Cerebellar cortex (tissue), 1 donor: ENCODE measurements at regions not wholly inside any gene's neighbourhood (a gene's known extent, or its start where the extent isn't known, plus 50 kb on each side); places are given as distances from the start of the nearest gene placed in this dataset.

Experiments used
- DNase-seq: peaks from one replicate; pipeline ENCODE4 v3.0.0-alpha.2; 2015; ENCODE audit warnings: low spot score

GRCh38 chr16:64892835-64893785 lies 228.8 kb downstream of the CDH11 start:
- no peak for DNase-seq

DNA sequence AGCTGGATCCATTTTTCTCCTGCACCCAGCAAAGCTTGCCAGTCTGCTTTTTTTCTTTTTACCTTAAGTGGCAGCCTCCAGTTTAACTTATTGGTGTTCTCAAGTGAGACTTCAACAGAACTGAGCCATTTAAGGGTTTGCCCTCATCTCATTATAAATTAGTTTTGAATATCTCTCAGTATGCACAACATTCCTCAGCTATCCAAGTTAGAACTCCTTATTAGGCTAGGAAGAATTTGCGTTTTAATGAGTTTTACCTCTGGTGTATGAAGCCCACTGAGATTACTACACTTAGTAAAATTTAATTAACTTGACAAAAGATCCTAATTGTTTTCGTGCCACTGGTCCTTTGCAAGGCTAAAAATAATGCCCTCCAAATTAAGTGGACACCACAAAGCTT lies 232.4 kb downstream of the CDH11 start:
- no peak for DNase-seq

DNA sequence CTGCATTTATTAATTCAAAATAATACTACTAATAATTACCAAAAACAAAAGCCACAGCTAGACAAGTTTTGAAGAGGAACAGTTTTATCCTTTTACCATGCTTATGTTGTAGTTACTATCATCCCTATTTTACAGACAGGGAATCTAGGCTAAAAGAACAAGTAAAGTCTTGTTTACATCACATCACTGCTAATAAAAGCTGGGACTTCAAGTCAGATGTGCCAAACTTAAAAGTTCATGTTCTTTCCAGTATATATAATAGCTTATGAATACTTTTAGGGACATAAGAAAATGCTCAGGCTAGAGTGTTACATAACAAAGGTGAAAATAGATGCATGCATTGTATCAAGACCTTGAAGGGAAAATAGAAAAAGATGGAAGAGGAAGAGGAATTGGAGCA lies 234.2 kb downstream of the CDH11 start:
- no peak for DNase-seq

GRCh38 chr16:64882078-64882784 lies 239.6 kb downstream of the CDH11 start:
- no peak for DNase-seq

DNA sequence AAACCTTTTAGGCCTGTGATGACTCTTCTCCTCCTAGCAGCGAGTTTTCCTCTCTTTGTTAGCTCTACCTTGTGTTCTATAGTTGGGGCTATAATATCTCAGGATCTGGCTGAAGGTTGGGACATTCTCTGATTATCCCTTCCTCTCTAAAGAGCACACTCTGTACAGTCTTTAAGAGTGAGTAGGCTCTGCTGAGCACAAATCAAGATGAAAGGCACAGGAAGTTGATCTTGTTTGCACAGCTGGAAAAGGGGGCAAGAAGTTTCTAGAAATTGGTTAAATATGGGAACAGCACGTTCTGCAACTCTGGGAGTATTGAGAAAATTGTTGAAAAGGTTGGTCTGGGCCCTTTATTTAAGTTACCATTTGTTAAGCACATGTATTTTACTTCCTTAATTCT lies 240.9 kb downstream of the CDH11 start:
- no peak for DNase-seq

GRCh38 chr16:64880006-64880405 lies 241.9 kb downstream of the CDH11 start:
- DNase-seq, result no peak

- no peak for DNase-seq
Observed at GRCh38 chr16:64878940-64879339, 242.9 kb downstream of the CDH11 start.

- DNase-seq, result no peak
Observed at GRCh38 chr16:64872101-64872500, 249.8 kb downstream of the CDH11 start.

- no peak for DNase-seq
Observed at GRCh38 chr16:64870859-64871258, 251.0 kb downstream of the CDH11 start.

DNA sequence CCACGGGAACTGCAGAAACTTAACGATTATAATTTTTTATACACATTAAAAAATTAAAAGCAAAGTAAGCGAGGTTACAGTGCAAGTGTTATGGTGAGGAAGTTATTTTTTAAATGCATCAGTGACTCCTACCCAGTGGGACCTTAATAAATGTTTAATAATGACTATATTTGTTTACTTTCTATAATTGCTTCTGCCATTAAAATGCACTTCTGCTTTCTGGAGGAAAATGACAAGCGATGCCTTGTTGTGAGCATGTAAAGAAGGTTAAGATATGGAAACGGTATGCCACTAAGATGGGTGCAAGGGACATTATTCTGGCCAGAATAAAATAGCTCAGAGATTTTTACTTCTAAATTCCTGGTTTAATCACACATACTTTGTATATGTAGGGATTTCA lies 252.1 kb downstream of the CDH11 start:
- no peak for DNase-seq

- DNase-seq, result no peak
Observed at GRCh38 chr16:64866021-64866420, 255.8 kb downstream of the CDH11 start.

GRCh38 chr16:64865069-64865696 lies 256.7 kb downstream of the CDH11 start:
- no peak for DNase-seq

GRCh38 chr16:64864232-64864809 lies 257.5 kb downstream of the CDH11 start:
- no peak for DNase-seq

- no peak for DNase-seq
Observed at GRCh38 chr16:64858076-64858475, 263.8 kb downstream of the CDH11 start.

GRCh38 chr16:64857411-64857810 lies 264.5 kb downstream of the CDH11 start:
- DNase-seq, result no peak

DNA sequence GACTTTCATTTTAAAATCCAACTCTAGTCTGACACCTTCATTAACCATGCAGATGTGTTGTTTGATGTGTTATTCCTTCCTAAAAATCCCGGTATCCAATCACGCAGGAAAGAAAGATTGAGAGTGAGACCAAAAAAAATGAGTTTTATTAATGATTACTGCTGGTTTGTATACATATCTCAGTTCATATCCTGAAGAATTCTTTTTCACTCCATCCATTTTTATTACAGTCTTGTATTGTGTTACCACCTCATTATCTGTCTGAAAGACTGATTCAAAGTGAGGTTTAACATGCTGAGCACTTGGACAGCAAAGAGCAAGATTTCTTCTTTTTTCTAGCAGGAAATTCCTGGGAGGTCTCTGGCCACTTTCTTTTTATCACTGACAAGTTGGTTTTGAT lies 268.3 kb downstream of the CDH11 start:
- no peak for DNase-seq

GRCh38 chr16:64846966-64847365 lies 274.9 kb downstream of the CDH11 start:
- DNase-seq, result no peak

DNA sequence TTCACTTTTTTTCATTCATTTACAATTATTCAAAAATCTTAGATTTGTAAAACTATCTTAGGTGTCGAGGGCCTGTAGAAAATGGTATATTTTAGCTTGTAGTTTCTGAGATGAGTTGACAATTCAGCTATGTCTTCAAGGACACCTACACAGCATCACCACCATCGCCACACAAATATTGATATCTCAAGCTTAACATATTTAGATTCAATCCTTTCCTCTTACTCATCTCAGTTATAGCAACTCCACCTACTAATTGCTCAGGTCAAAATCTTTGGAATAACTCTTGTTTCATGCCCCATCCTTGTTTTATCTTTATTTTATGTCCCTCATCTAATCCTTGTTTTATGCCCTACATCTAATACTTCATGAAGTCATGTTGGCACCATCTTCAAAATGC lies 276.8 kb downstream of the CDH11 start:
- no peak for DNase-seq

DNA sequence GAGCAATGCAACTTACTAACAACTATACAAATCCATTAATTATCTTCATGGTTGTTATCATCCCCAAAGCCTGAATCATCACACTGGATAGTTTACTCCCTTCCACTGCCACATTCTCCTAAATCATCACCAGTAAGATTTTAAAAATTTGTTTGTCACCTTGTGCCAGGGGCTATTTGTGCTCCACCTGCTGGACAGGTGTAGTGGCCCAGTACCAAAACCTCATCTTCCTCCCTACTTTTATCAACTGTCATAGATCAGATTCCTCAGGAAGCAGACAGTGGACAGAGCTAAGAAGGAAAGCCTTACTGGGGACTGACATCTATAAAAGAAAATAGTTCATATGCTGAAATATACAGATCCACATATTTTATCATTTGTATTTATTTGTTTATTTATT lies 280.4 kb downstream of the CDH11 start:
- no peak for DNase-seq

- DNase-seq, result no peak
Observed at GRCh38 chr16:64841071-64841470, 280.8 kb downstream of the CDH11 start.

GRCh38 chr16:64830653-64831052 lies 291.2 kb downstream of the CDH11 start:
- no peak for DNase-seq

GRCh38 chr16:64829678-64830077 lies 292.2 kb downstream of the CDH11 start:
- no peak for DNase-seq
